ENCODE measurements at regions not wholly inside any gene's neighbourhood (a gene's known extent, or its start where the extent isn't known, plus 50 kb on each side); places are given as distances from the start of the nearest gene placed in this dataset.
"Not testable (repeated sequence)": the region's sequence is repeated elsewhere in the genome, so short reads cannot be mapped to it uniquely, and the experiment has no call there.

GRCh38 chr6:19609972-19610641, 227.1 kb upstream of the ID4 start:
- no peak for DNase-seq (ENCODE audit: low spot score in 2 of 2)
- H3K4me3 ChIP-seq (ENCODE audit: low read depth, poor library complexity, severe bottlenecking): no peak overlapping the region
- 93 to 96% methylated on average over 5 of the region's 5 CpGs for WGBS, 2 donors
- intact Hi-C loops (cut with DNase I; ENCODE audit: low total_unique reads): no loop called here
- TF ChIP-seq POLR2A (IDR thresholded peaks at IDR 0.05) (no peak), CTCF (IDR thresholded peaks at IDR 0.05) (no peak)

GRCh38 chr6:19612672-19613466, 224.3 kb upstream of the ID4 start:
- WGBS, 2 donors: 95 to 96% methylated on average over 27 of the region's 27 CpGs
- DNase-seq (ENCODE audit: low spot score in 2 of 2); intact Hi-C loops (cut with DNase I; ENCODE audit: low total_unique reads); H3K4me3 ChIP-seq (ENCODE audit: low read depth, poor library complexity, severe bottlenecking): not testable (repeated sequence)

- H3K4me3 ChIP-seq (ENCODE audit: low read depth, poor library complexity, severe bottlenecking): no peak overlapping the region
- no peak for DNase-seq (ENCODE audit: low spot score in 2 of 2)
- 87 to 92% methylated on average over 5 of the region's 5 CpGs for WGBS, 2 donors
- intact Hi-C loops (cut with DNase I; ENCODE audit: low total_unique reads): no loop called here
- no peak for TF ChIP-seq POLR2A (IDR thresholded peaks at IDR 0.05)
- no peak for TF ChIP-seq CTCF (IDR thresholded peaks at IDR 0.05)
These were observed 223.5 kb upstream of the ID4 start for GRCh38 chr6:19613678-19614077.

- DNase-seq (ENCODE audit: low spot score in 2 of 2): no peak
- TF ChIP-seq CTCF (IDR thresholded peaks at IDR 0.05) (no peak), POLR2A (IDR thresholded peaks at IDR 0.05) (no peak)
- intact Hi-C loops (cut with DNase I; ENCODE audit: low total_unique reads): no loop called here
- no peak overlapping the region for H3K4me3 ChIP-seq (ENCODE audit: low read depth, poor library complexity, severe bottlenecking)
These were observed 221.1 kb upstream of the ID4 start for GRCh38 chr6:19616022-19616421.

GRCh38 chr6:19632230-19632629, 204.9 kb upstream of the ID4 start:
- TF ChIP-seq CTCF (IDR thresholded peaks at IDR 0.05) (no peak), POLR2A (IDR thresholded peaks at IDR 0.05) (no peak)
- intact Hi-C loops (cut with DNase I; ENCODE audit: low total_unique reads): no loop called here

GRCh38 chr6:19632786-19633185, 204.4 kb upstream of the ID4 start:
- WGBS, 2 donors: 46 to 56% methylated on average over 3 of the region's 3 CpGs
- DNase-seq (ENCODE audit: low spot score in 2 of 2): no peak
- TF ChIP-seq CTCF (IDR thresholded peaks at IDR 0.05): no peak
- TF ChIP-seq POLR2A (IDR thresholded peaks at IDR 0.05): no peak
- intact Hi-C loops (cut with DNase I; ENCODE audit: low total_unique reads): no loop called here
- no peak overlapping the region for H3K4me3 ChIP-seq (ENCODE audit: low read depth, poor library complexity, severe bottlenecking)

More at GRCh38 chr6:19632230-19632629, 204.9 kb upstream of the ID4 start:
- WGBS, 2 donors: 76 to 79% methylated on average over 5 of the region's 5 CpGs
- DNase-seq (ENCODE audit: low spot score in 2 of 2): no peak
- no peak overlapping the region for H3K4me3 ChIP-seq (ENCODE audit: low read depth, poor library complexity, severe bottlenecking)

Data from lower leg skin (tissue), 4 donors.